ENCODE measurements at regions not wholly inside any gene's neighbourhood (a gene's known extent, or its start where the extent isn't known, plus 50 kb on each side); places are given as distances from the start of the nearest gene placed in this dataset.

GRCh38 chr4:23374259-23374658, 515.6 kb downstream of the PPARGC1A start:
- TF ChIP-seq POLR2AphosphoS5 (IDR thresholded peaks at IDR 0.05) (no peak), POLR2A (IDR thresholded peaks at IDR 0.05) (no peak), CTCF (IDR thresholded peaks at IDR 0.05) (no peak), EP300 (IDR thresholded peaks at IDR 0.05; ENCODE audit: low read depth) (no peak)

Data from transverse colon (tissue), 4 donors.